Kidney epithelial cell (primary cell): ENCODE measurements at regions not wholly inside any gene's neighbourhood (a gene's known extent, or its start where the extent isn't known, plus 50 kb on each side); places are given as distances from the start of the nearest gene placed in this dataset.

ENCODE experiments used
- DNase-seq: peaks from one replicate; pipeline ENCODE4 v3.0.0-alpha.2; 2010; ENCODE audit warnings: low read depth
- H3K27me3 ChIP-seq: 2 replicates; pipeline ENCODE4 v1.6.0; 2011; ENCODE audit warnings: low read length; ENCODE audit not compliant: control insufficient read depth, insufficient read depth
- H3K36me3 ChIP-seq: 2 replicates; pipeline ENCODE4 v1.5.1; 2011; ENCODE audit warnings: low read length; ENCODE audit not compliant: control insufficient read depth, insufficient read depth
- H3K4me3 ChIP-seq: 2 replicates; pipeline ENCODE4 v1.5.1; 2011; ENCODE audit warnings: low read depth, mild to moderate bottlenecking, control low read depth, low read length
- TF ChIP-seq, protein P1 (sequence below): IDR thresholded peaks from 2 replicates; pipeline ENCODE4 v1.5.1; 2011; ENCODE audit warnings: mild to moderate bottlenecking, moderate library complexity, low read length, control low read depth, inconsistent platforms; ENCODE audit not compliant: insufficient read depth, poor library complexity, severe bottlenecking

DNA sequence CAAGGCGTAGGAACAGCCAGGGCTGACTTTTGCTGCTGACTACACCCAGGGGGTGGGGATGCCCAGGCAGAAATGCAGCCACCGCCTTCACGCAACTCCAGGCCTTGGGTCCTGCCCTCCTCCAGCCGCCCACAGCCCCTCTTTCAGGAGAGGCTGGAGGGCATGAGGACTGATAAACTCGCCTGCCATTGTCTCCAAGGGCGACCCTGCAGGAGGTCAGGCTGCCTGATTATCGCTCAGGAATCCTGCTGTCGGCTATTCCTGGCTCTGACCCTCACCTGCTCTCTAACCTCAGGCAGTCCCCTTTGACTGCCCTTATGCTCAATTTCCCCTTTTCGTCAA lies 62.0 kb upstream of the HDDC2 start:
- H3K27me3 ChIP-seq: no peaks in the 10 kb centered on the region
- H3K4me3 ChIP-seq: peak overlapping the region; percentile 41

DNA sequence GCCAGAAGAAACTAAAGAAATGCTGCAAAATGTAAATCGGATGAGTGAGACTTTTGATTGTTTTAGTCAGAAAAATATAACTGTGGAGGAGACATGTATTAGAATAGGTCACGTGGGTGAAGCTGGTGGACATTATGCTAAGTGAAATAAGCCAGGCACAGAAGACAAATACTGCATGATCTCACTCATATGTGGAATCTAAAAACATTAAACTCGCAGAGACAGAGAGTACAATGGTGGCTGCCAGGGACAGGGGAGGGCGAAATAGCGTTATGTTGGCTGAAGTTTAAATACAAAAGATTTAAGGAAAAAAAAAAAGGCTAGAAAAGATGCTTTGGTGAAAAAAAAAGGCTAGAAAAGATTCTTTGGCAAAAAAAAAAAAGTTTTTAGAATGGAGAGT lies 63.5 kb upstream of the HDDC2 start:
- Histone ChIP-seq H3K4me3 (no peak overlapping the region), H3K27me3 (no peaks in the 10 kb centered on the region), H3K36me3 (no peaks in the 10 kb centered on the region)
- no peak for DNase-seq
- TF ChIP-seq, protein P1, sequence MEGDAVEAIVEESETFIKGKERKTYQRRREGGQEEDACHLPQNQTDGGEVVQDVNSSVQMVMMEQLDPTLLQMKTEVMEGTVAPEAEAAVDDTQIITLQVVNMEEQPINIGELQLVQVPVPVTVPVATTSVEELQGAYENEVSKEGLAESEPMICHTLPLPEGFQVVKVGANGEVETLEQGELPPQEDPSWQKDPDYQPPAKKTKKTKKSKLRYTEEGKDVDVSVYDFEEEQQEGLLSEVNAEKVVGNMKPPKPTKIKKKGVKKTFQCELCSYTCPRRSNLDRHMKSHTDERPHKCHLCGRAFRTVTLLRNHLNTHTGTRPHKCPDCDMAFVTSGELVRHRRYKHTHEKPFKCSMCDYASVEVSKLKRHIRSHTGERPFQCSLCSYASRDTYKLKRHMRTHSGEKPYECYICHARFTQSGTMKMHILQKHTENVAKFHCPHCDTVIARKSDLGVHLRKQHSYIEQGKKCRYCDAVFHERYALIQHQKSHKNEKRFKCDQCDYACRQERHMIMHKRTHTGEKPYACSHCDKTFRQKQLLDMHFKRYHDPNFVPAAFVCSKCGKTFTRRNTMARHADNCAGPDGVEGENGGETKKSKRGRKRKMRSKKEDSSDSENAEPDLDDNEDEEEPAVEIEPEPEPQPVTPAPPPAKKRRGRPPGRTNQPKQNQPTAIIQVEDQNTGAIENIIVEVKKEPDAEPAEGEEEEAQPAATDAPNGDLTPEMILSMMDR: no peak

More for the DNA sequence above, 62.0 kb upstream of the HDDC2 start:
- no peak for DNase-seq
- TF ChIP-seq, protein P1: no peak
- H3K36me3 ChIP-seq: no peaks in the 10 kb centered on the region

DNA sequence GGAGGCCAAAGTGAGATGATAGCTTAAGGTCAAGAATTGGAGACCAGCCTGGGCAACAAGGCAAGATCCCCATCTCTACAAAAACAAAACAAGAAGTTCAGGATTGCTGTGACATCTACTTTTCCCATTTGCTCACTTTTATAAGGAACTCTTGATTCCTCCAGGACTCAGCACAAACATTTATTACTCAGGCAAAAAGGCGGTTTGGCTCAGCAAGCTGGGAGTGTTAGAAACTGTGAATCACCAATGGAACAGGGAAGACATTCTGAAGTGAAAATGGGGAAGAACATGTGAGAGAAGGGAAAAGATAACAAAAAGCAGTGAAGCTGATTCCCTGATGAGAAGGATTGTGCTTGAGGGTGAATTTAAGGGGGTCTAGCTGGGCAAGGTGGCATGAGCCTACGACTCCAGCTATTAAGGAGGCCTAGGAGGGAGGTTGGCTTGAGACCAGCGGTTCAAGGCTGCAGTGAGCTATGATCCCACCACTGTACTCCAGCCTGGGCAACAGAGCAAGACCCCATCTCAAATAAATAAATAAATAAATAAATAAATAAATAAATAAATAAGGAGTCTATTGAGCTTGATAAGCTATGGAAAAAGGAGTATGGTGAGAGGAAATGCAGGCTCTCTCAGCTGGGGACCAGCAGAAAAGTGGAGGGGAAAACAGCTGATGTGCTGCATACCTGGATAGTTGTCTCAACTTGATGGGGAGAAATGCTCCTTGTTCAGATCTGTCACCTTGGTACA lies 65.4 kb upstream of the HDDC2 start:
- Histone ChIP-seq H3K27me3 (no peaks in the 10 kb centered on the region), H3K4me3 (no peak overlapping the region)
- TF ChIP-seq, protein P1: no peak

DNA sequence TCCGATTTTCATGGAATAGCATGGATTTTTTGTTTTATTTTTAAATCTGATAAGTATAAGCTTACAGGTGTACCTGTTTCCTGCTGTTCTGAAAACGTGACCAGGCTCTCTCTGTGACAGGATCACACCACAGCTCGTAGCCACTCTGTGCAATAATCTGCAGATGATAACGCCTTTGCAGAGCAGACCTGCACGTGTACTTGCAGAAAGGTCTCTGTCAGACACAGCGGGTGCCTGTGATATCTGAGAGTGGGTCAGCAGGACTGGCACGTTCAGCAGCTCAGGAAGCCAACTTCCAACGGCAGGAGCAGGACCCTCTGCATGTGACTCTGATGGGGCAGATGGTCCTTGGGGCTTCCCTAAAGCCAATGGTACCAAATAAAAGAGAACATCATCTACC lies 68.6 kb upstream of the HDDC2 start:
- no peaks in the 10 kb centered on the region for H3K36me3 ChIP-seq
- H3K4me3 ChIP-seq: no peak overlapping the region
- no peaks in the 10 kb centered on the region for H3K27me3 ChIP-seq
- DNase-seq: no peak
- TF ChIP-seq, protein P1: no peak

More for the DNA sequence above, 65.4 kb upstream of the HDDC2 start:
- no peaks in the 10 kb centered on the region for H3K36me3 ChIP-seq
- DNase-seq: no peak

DNA sequence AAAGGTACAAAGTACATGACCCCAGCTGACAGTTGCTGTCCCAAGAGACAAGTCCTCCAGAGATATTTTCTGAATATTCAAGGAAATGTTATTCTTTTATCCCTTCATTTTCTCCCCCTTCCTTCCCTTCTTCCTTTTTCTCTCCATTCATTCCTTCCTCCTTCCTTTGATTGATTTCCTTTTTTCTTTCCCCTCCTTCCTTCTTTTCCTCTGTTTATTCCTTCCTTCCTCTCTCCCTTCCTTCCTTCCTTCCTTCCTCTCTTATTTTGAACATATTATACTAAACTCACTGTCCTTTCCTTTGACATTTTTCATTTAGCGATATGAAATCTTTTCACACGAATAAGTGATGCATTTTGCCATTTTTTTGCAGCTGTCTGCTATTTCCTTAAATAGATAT lies 73.2 kb upstream of the HDDC2 start:
- Histone ChIP-seq H3K36me3 (no peaks in the 10 kb centered on the region), H3K4me3 (no peak overlapping the region), H3K27me3 (no peaks in the 10 kb centered on the region)
- DNase-seq: no peak
- TF ChIP-seq, protein P1: no peak

DNA sequence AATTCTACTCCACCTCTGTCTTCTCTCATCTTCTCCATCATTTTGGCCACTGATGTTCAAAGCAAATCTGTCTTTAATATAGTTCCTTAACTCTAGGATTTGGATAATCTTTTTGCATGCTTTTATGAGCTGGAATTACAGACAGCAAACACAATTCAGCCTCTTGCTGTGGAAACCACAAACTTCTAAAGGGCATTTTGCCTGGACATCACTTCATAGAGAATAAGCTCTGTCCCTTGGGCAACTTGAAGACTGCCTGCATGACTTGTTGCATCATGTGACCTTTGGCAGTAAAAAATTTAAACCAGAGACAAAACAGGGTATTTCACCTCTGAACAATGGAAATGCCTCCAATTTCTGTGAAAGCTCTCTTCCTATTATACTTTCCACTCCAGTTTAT lies 74.1 kb upstream of the HDDC2 start:
- H3K36me3 ChIP-seq: no peaks in the 10 kb centered on the region
- TF ChIP-seq, protein P1: no peak
- H3K27me3 ChIP-seq: no peaks in the 10 kb centered on the region
- no peak for DNase-seq
- no peak overlapping the region for H3K4me3 ChIP-seq
